PC-3 (cell line): ENCODE measurements at regions not wholly inside any gene's neighbourhood (a gene's known extent, or its start where the extent isn't known, plus 50 kb on each side); places are given as distances from the start of the nearest gene placed in this dataset.
A peak's percentile ranks its signal among the peaks of the same experiment; 100 is the strongest.

Source experiments
- ATAC-seq: fragments of 200-7000 bp; cut with Tn5 transposase; 2 replicates; pipeline ENCODE4 v1.9.1; 2020; ENCODE audit warnings: mild to moderate bottlenecking, moderate library complexity
- BruUV-seq: library from RNA; stranded (reverse); fragments of 400-500 nt; replicated peaks from 2 replicates; lab custom pipeline; 2021; lab: Mats Ljungman, UMichigan
- CTCF ChIA-PET: fragments of 300-600 bp; sonication (Branson Sonifier 250); formaldehyde crosslinking; loops from one replicate; lab custom pipeline; 2022; ENCODE audit warnings: antibody characterized with exemption; lab: Charles Lee
- POLR2A ChIA-PET: fragments of 300-600 bp; sonication (Branson Sonifier 250); formaldehyde crosslinking; loops from one replicate; lab custom pipeline; 2022; ENCODE audit warnings: antibody characterized with exemption; ENCODE audit not compliant: unreplicated experiment; lab: Charles Lee
- DNase-seq: peaks from one replicate; pipeline ENCODE4 v3.0.0-alpha.2; 2015
- H2AFZ ChIP-seq: fragments of 300-600 bp; sonication (generic); 2 replicates; pipeline ENCODE4 v1.6.0; 2016; ENCODE audit warnings: antibody characterized with exemption, low read length
- H3F3A ChIP-seq: fragments of 300-600 bp; sonication (generic); one replicate; pipeline ENCODE4 v1.6.0; 2017; ENCODE audit warnings: antibody characterized with exemption, low read length, control low read depth, mild to moderate bottlenecking; ENCODE audit not compliant: unreplicated experiment
- H3K27ac ChIP-seq: fragments of 300-600 bp; sonication (generic); 2 replicates; pipeline ENCODE4 v1.5.1; 2016; ENCODE audit warnings: mild to moderate bottlenecking, low read length
- H3K27me3 ChIP-seq: fragments of 300-600 bp; sonication (generic); 2 replicates; pipeline ENCODE4 v1.6.1; 2016; ENCODE audit warnings: low read length, mixed read lengths
- H3K36me3 ChIP-seq: fragments of 300-600 bp; sonication (generic); 2 replicates; pipeline ENCODE4 v1.6.1; 2016; ENCODE audit warnings: low read depth, mixed run types, low read length, mixed read lengths
- H3K4me1 ChIP-seq: fragments of 300-600 bp; sonication (generic); 2 replicates; pipeline ENCODE4 v1.5.1; 2016; ENCODE audit warnings: low read length; ENCODE audit not compliant: insufficient read depth
- H3K4me2 ChIP-seq: fragments of 300-600 bp; sonication (generic); 2 replicates; pipeline ENCODE4 v1.6.0; 2016; ENCODE audit warnings: low read length
- H3K4me3 ChIP-seq: fragments of 300-600 bp; sonication (generic); 2 replicates; pipeline ENCODE4 v1.5.1; 2016; ENCODE audit warnings: mild to moderate bottlenecking, low read length, mixed read lengths
- H3K79me2 ChIP-seq: fragments of 300-600 bp; sonication (generic); 2 replicates; pipeline ENCODE4 v1.6.1; 2017; ENCODE audit warnings: low read length, mixed read lengths
- H3K9ac ChIP-seq: fragments of 300-600 bp; sonication (generic); 2 replicates; pipeline ENCODE4 v1.6.0; 2016; ENCODE audit warnings: mild to moderate bottlenecking, low read length
- H3K9me2 ChIP-seq: fragments of 300-600 bp; sonication (generic); replicated peaks from 2 replicates; pipeline ENCODE4 v1.6.1; 2016; ENCODE audit warnings: mixed run types, low read length, mixed read lengths
- H3K9me3 ChIP-seq: fragments of 300-600 bp; sonication (generic); 2 replicates; pipeline ENCODE4 v1.6.1; 2016; ENCODE audit warnings: low read length, mixed read lengths
- H4K20me1 ChIP-seq: fragments of 300-600 bp; sonication (generic); 2 replicates; pipeline ENCODE4 v1.6.1; 2016; ENCODE audit warnings: low read length, mixed read lengths
- EZH2 ChIP-seq: fragments of 300-600 bp; sonication (generic); IDR thresholded peaks from one replicate; pipeline ENCODE4 v1.6.1; 2017; ENCODE audit warnings: antibody characterized with exemption, mild to moderate bottlenecking, low read length; ENCODE audit not compliant: unreplicated experiment
- EZH2phosphoT487 ChIP-seq: fragments of 300-600 bp; sonication (generic); IDR thresholded peaks from 2 replicates; pipeline ENCODE4 v1.6.1; 2018; ENCODE audit warnings: mild to moderate bottlenecking, antibody characterized with exemption, low read length, borderline replicate concordance
- intact Hi-C: fragments of 100-400 bp; cut with micrococcal nuclease; formaldehyde crosslinking; loops from 2 replicates; pipeline ENCODE4 v1.9.0; 2023
- TF ChIP-seq, protein P1 (sequence below): fragments of 300-600 bp; sonication (generic); conservative IDR thresholded peaks from 2 replicates; pipeline ENCODE4 v1.5.1; 2017; ENCODE audit warnings: antibody characterized with exemption, low read depth, mild to moderate bottlenecking, low read length

DNA sequence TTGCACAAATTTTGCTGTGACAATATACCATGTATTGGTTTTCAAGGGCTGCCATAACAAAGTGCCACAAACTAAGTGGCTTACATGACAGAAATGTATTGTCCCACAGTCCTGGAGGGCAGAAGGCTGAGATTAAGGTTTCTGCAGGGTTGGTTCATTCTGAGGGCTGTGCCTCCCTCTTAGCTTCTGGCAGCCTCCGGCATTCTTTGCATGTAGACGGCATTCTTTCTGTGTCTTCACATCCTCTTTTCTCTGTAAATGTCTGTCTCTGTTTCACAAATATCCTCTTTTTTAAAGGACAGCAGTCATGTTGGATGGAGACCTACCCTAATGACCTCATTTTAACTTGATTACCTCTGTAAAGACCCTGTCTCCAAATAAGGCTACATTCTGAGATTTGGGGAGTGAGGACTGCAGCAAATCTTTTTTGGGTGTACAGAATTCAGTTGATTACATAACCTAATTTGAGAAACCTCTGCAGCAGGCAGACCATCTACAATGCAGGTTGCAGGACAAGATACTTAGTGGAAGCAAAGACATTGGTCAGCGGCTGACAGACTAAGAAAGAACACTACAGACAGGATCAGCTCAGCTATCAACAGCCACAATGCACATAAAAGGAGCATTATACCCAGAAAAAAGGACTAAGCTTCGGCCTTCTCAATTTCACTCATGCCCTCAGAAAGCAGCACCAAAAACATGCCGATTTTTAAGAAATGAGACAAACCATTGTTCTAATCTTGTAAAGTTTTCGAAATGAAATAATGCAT lies 84.6 kb upstream of the FAM3C start:
- no TSS peak for BruUV-seq
- CTCF ChIA-PET: no interaction called here

DNA sequence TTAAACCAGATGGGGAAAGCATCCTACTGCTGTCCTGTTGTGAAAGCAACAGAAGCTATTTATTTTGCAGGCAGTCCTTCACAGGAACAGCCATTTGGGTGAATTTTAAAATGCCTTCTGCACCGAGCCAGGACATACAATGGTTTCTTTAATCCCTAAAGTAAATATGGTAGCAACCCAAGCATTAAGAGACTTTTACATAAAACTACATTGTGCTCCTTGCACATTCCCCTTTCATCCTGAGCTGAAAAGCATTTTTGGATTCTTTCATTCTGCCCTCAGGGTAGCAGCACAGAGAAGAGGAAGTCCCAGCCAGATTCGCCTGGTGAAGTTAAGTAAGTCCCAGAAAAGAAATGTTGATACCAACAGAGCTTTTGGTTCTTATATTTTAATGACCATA lies 84.0 kb upstream of the FAM3C start:
- Histone ChIP-seq H2AFZ (peak overlapping the region; percentile 73), H3K36me3 (no peaks in the 10 kb centered on the region), H3K4me1 (peaks cover 12% of the 10 kb centered on the region), H3K9me2 (no peaks in the 10 kb centered on the region), H3F3A (no peaks in the 10 kb centered on the region), H3K4me3 (no peak overlapping the region), H3K79me2 (no peaks in the 10 kb centered on the region), H3K9me3 (no peaks in the 10 kb centered on the region), H3K27ac (peak overlapping the region; percentile 6; the same call in 1 of the 2 replicates), H3K27me3 (no peaks in the 10 kb centered on the region), H3K9ac (no peak overlapping the region), H4K20me1 (no peaks in the 10 kb centered on the region), H3K4me2 (peak overlapping the region; percentile 19; the same call in 1 of the 2 replicates)
- TF ChIP-seq EZH2phosphoT487 (no peak), EZH2 (no peak)
- TF ChIP-seq, protein P1, sequence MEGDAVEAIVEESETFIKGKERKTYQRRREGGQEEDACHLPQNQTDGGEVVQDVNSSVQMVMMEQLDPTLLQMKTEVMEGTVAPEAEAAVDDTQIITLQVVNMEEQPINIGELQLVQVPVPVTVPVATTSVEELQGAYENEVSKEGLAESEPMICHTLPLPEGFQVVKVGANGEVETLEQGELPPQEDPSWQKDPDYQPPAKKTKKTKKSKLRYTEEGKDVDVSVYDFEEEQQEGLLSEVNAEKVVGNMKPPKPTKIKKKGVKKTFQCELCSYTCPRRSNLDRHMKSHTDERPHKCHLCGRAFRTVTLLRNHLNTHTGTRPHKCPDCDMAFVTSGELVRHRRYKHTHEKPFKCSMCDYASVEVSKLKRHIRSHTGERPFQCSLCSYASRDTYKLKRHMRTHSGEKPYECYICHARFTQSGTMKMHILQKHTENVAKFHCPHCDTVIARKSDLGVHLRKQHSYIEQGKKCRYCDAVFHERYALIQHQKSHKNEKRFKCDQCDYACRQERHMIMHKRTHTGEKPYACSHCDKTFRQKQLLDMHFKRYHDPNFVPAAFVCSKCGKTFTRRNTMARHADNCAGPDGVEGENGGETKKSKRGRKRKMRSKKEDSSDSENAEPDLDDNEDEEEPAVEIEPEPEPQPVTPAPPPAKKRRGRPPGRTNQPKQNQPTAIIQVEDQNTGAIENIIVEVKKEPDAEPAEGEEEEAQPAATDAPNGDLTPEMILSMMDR: no peak
- POLR2A ChIA-PET: interaction anchor here (0.6 kb wide), 1 partner anchor 84 kb away, joined by 3 read pairs; no protein-coding TSS in a partner anchor
- ATAC-seq (peak; percentile 93), DNase-seq (peak; percentile 50)
- intact Hi-C loops: loop anchor here (1.0 to 5.0 kb wide), 3 partner anchors 50 to 83 kb away; partner anchors contain the start of gene FAM3C
- no TSS peak for BruUV-seq
- CTCF ChIA-PET: no interaction called here

More for the DNA sequence above, 84.6 kb upstream of the FAM3C start:
- H2AFZ ChIP-seq: peak overlapping the region; percentile 73
- no peaks in the 10 kb centered on the region for H4K20me1 ChIP-seq
- POLR2A ChIA-PET: interaction anchor here (0.6 kb wide), 1 partner anchor 84 kb away, joined by 3 read pairs; no protein-coding TSS in a partner anchor
- no peak overlapping the region for H3K9ac ChIP-seq
- H3K4me3 ChIP-seq: no peak overlapping the region
- no peaks in the 10 kb centered on the region for H3K36me3 ChIP-seq
- ATAC-seq (peak; percentile 9), DNase-seq (no peak)
- H3F3A ChIP-seq: no peaks in the 10 kb centered on the region
- H3K79me2 ChIP-seq: no peaks in the 10 kb centered on the region
- no peaks in the 10 kb centered on the region for H3K9me3 ChIP-seq
- intact Hi-C loops: loop anchor here (1.0 to 5.0 kb wide), 3 partner anchors 50 to 83 kb away; partner anchors contain the start of gene FAM3C
- peak overlapping the region; percentile 6; the same call in 1 of the 2 replicates for H3K27ac ChIP-seq
- no peaks in the 10 kb centered on the region for H3K9me2 ChIP-seq
- peaks cover 12% of the 10 kb centered on the region for H3K4me1 ChIP-seq
- H3K4me2 ChIP-seq: peak overlapping the region; percentile 19; the same call in 1 of the 2 replicates
- TF ChIP-seq EZH2 (no peak), EZH2phosphoT487 (no peak)
- no peaks in the 10 kb centered on the region for H3K27me3 ChIP-seq

DNA sequence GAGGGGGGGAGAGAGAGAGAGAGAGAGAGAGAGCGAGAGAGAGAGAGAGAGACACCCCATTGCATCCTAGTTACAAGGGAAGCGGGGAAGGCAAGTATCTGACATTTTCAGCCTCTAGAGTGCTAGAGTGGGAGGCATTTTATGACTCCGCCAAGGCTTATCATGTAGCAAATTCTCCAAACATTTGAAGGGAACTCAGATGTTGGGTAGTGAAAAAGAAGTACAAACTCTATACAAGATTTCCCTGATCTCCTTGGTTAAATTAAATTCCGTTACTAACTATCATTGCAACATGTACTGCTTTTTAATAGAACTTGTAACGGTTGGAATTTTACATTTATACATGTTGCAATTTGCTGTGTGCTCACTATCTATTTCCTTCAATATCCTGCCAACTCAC lies 83.4 kb upstream of the FAM3C start:
- no peak overlapping the region for H2AFZ ChIP-seq
- TF ChIP-seq, protein P1: no peak
- TF ChIP-seq EZH2 (no peak), EZH2phosphoT487 (no peak)
- peak; percentile 10; the same call in 1 of the 2 replicates for ATAC-seq
- CTCF ChIA-PET: no interaction called here
- H4K20me1 ChIP-seq: no peaks in the 10 kb centered on the region
- no TSS peak for BruUV-seq
- H3F3A ChIP-seq: no peaks in the 10 kb centered on the region
- H3K27me3 ChIP-seq: no peaks in the 10 kb centered on the region
- POLR2A ChIA-PET: no interaction called here
- no peak overlapping the region for H3K9ac ChIP-seq
- peaks cover 12% of the 10 kb centered on the region for H3K4me1 ChIP-seq
- intact Hi-C loops: no loop called here
- no peak for DNase-seq
- H3K4me3 ChIP-seq: no peak overlapping the region
- H3K36me3 ChIP-seq: no peaks in the 10 kb centered on the region
- no peaks in the 10 kb centered on the region for H3K79me2 ChIP-seq
- H3K9me3 ChIP-seq: no peaks in the 10 kb centered on the region
- H3K4me2 ChIP-seq: no peak overlapping the region
- no peak overlapping the region for H3K27ac ChIP-seq
- no peaks in the 10 kb centered on the region for H3K9me2 ChIP-seq
